Central memory CD8-positive, alpha-beta T cell (primary cell): ENCODE measurements at regions not wholly inside any gene's neighbourhood (a gene's known extent, or its start where the extent isn't known, plus 50 kb on each side); places are given as distances from the start of the nearest gene placed in this dataset.

ENCODE experiments used
- ATAC-seq: fragments of 150-1000 bp; cut with Tn5 transposase; replicated peaks from 2 replicates; pipeline ENCODE4 v1.10.0; 2022; ENCODE audit warnings: mild to moderate bottlenecking, moderate FRiP score, moderate number of reproducible peaks; ENCODE audit not compliant: poor library complexity, severe bottlenecking; ENCODE audit errors: extremely low read depth
- DNase-seq, 2 donors: peaks; one replicate each; pipeline ENCODE4 v3.0.0; 2021; ENCODE audit warnings: low spot score in 2 of 2
- H3K27ac Mint-ChIP-seq: one replicate; pipeline ENCODE4 v1.8.0; 2022; ENCODE audit warnings: low read depth, mild to moderate bottlenecking, moderate library complexity, mixed read lengths
- H3K27me3 Mint-ChIP-seq: one replicate; pipeline ENCODE4 v1.8.0; 2022; ENCODE audit warnings: mixed read lengths
- H3K36me3 Mint-ChIP-seq: one replicate; pipeline ENCODE4 v1.8.0; 2022; ENCODE audit warnings: mild to moderate bottlenecking, moderate library complexity, mixed read lengths; ENCODE audit not compliant: insufficient read depth
- H3K4me1 Mint-ChIP-seq: one replicate; pipeline ENCODE4 v1.8.0; 2022; ENCODE audit warnings: mixed read lengths
- H3K4me3 Mint-ChIP-seq: one replicate; pipeline ENCODE4 v1.8.0; 2022; ENCODE audit warnings: mild to moderate bottlenecking, moderate library complexity, mixed read lengths
- H3K9me3 Mint-ChIP-seq: one replicate; pipeline ENCODE4 v1.8.0; 2022; ENCODE audit warnings: mixed read lengths

- H3K9me3 Mint-ChIP-seq: no peaks in the 10 kb centered on the region
- H3K36me3 Mint-ChIP-seq: peaks cover 2% of the 10 kb centered on the region
- no peak overlapping the region for H3K4me3 Mint-ChIP-seq
- no peaks in the 10 kb centered on the region for H3K4me1 Mint-ChIP-seq
- ATAC-seq (no peak), DNase-seq (no peak)
- no peak overlapping the region for H3K27ac Mint-ChIP-seq
- peaks cover 59% of the 10 kb centered on the region for H3K27me3 Mint-ChIP-seq
Measured at GRCh38 chr20:21018576-21018975, 87.6 kb downstream of the LINC00237 start.

DNA sequence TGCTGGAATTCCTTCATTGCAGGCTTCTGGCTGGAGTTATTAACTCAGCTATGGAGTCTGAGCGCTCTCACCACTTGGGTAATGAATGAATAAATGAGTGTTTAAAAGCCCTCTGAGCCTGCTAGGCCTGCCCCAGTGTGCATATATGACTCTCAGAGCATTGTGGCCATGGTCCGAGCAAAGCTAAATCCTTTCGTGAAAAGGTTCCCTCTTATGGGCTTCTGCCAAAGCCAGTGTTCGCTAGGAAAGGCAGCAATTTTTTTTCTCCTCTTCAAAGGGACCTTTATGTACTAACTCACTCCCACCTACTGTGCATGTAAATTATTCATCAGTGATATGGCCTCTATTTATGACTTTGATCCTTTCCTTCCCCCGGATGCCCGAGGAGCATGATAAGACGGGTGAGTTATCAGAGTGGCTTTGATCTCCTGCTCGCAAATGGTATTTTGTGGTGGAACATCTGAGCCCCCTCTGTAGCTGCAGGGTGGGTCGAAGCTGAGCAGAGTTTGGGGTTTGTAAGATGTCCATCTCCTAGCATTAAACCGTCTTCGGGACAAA lies 88.6 kb downstream of the LINC00237 start:
- no peaks in the 10 kb centered on the region for H3K9me3 Mint-ChIP-seq
- H3K27ac Mint-ChIP-seq: no peak overlapping the region
- H3K36me3 Mint-ChIP-seq: peaks cover 2% of the 10 kb centered on the region
- ATAC-seq: no peak
- H3K4me3 Mint-ChIP-seq: no peak overlapping the region
- H3K4me1 Mint-ChIP-seq: no peaks in the 10 kb centered on the region
- DNase-seq: no peak
- peaks cover 69% of the 10 kb centered on the region for H3K27me3 Mint-ChIP-seq

- Mint-ChIP-seq H3K27me3 (peaks cover 78% of the 10 kb centered on the region), H3K4me3 (no peak overlapping the region), H3K9me3 (no peaks in the 10 kb centered on the region), H3K36me3 (peaks cover 2% of the 10 kb centered on the region), H3K4me1 (no peaks in the 10 kb centered on the region), H3K27ac (no peak overlapping the region)
- ATAC-seq (no peak), DNase-seq (no peak)
Measured at GRCh38 chr20:21016751-21017150, 89.4 kb downstream of the LINC00237 start.

- DNase-seq (no peak), ATAC-seq (no peak)
- Mint-ChIP-seq H3K36me3 (peaks cover 2% of the 10 kb centered on the region), H3K27me3 (peaks cover 66% of the 10 kb centered on the region), H3K4me1 (no peaks in the 10 kb centered on the region), H3K9me3 (no peaks in the 10 kb centered on the region), H3K27ac (no peak overlapping the region), H3K4me3 (no peak overlapping the region)
Measured at GRCh38 chr20:21014528-21014927, 91.6 kb downstream of the LINC00237 start.

DNA sequence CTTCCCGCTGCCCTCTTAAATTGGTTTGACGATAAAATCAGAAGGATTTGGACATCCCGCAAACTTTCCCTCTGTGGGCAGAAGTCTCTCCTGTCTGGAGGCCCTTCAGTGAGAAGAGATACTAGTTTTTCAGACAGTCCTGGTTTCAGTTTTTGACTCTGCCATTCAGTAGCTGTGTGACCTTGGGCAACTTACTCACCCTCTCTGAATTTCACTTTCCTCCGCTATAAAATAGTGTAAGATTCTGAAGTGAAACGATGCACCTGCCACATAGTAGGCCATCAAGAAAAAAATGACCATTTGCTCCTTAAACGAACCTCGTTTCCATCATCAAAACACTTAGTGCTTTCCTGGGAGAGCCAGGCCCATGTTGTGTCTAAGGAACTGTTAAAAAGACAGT lies 97.2 kb downstream of the LINC00237 start:
- H3K27me3 Mint-ChIP-seq: peaks cover 58% of the 10 kb centered on the region
- no peak overlapping the region for H3K27ac Mint-ChIP-seq
- DNase-seq (no peak), ATAC-seq (no peak)
- no peaks in the 10 kb centered on the region for H3K36me3 Mint-ChIP-seq
- H3K9me3 Mint-ChIP-seq: no peaks in the 10 kb centered on the region
- H3K4me1 Mint-ChIP-seq: no peaks in the 10 kb centered on the region
- no peak overlapping the region for H3K4me3 Mint-ChIP-seq

GRCh38 chr20:21006611-21007010 lies 99.5 kb downstream of the LINC00237 start:
- H3K9me3 Mint-ChIP-seq: no peaks in the 10 kb centered on the region
- H3K4me3 Mint-ChIP-seq: no peak overlapping the region
- DNase-seq (no peak), ATAC-seq (no peak)
- no peaks in the 10 kb centered on the region for H3K36me3 Mint-ChIP-seq
- H3K27ac Mint-ChIP-seq: no peak overlapping the region
- no peaks in the 10 kb centered on the region for H3K4me1 Mint-ChIP-seq
- peaks cover 50% of the 10 kb centered on the region for H3K27me3 Mint-ChIP-seq

DNA sequence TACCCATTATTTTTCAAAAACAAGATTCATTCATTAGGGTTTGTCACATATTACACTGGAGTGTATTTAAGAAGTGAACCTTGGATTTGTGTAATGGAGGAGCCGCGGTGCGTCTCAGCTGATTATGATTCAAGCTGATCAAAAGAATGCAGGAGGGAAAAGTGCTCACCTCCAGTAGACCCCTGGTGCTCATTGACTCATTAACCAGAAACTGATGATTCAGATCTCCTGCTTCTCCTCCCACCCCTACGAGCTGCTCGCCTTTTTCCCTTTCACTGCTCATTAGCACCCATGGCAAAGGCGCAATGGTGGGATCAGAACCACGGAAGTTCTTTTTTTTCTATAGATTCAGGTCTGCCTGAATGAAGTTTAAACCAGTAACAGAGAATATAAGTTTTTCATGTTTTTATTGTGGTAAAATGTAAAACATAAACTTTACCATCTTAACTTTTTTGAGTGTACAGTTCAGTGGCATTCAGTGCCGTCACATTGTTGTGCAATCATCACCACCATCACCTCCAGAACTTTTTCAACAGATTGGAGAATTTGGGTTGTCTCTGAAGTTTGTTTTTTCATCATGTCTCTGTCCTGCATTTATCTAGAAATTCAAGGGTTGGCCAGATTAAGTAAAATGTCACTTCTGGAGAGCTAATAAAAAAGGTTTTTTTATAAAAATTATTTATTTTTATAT lies 101.6 kb downstream of the LINC00237 start:
- Mint-ChIP-seq H3K4me1 (no peaks in the 10 kb centered on the region), H3K27ac (no peak overlapping the region), H3K36me3 (no peaks in the 10 kb centered on the region), H3K9me3 (no peaks in the 10 kb centered on the region), H3K4me3 (no peak overlapping the region), H3K27me3 (peaks cover 40% of the 10 kb centered on the region)
- ATAC-seq (no peak), DNase-seq (no peak)

- no peak for ATAC-seq
- Mint-ChIP-seq H3K4me1 (no peaks in the 10 kb centered on the region), H3K36me3 (no peaks in the 10 kb centered on the region), H3K9me3 (no peaks in the 10 kb centered on the region), H3K27me3 (peaks cover 39% of the 10 kb centered on the region), H3K27ac (no peak overlapping the region), H3K4me3 (no peak overlapping the region)
- DNase-seq: no peak
Measured at GRCh38 chr20:21003902-21004301, 102.3 kb downstream of the LINC00237 start.

- H3K4me3 Mint-ChIP-seq: no peak overlapping the region
- H3K9me3 Mint-ChIP-seq: no peaks in the 10 kb centered on the region
- peaks cover 40% of the 10 kb centered on the region for H3K27me3 Mint-ChIP-seq
Measured at GRCh38 chr20:21002486-21002885, 103.7 kb downstream of the LINC00237 start.

GRCh38 chr20:20993372-20993771 lies 112.8 kb downstream of the LINC00237 start:
- ATAC-seq: no peak

More at GRCh38 chr20:21002486-21002885, 103.7 kb downstream of the LINC00237 start:
- H3K4me1 Mint-ChIP-seq: no peaks in the 10 kb centered on the region
- DNase-seq (no peak), ATAC-seq (no peak)
- no peaks in the 10 kb centered on the region for H3K36me3 Mint-ChIP-seq
- no peak overlapping the region for H3K27ac Mint-ChIP-seq

GRCh38 chr20:20992686-20993360 lies 113.3 kb downstream of the LINC00237 start:
- H3K4me1 Mint-ChIP-seq: no peaks in the 10 kb centered on the region
- H3K4me3 Mint-ChIP-seq: no peak overlapping the region
- H3K27ac Mint-ChIP-seq: no peak overlapping the region
- peaks cover 62% of the 10 kb centered on the region for H3K27me3 Mint-ChIP-seq
- ATAC-seq: no peak
- H3K9me3 Mint-ChIP-seq: no peaks in the 10 kb centered on the region
- no peaks in the 10 kb centered on the region for H3K36me3 Mint-ChIP-seq
- no peak for DNase-seq

More at GRCh38 chr20:20993372-20993771, 112.8 kb downstream of the LINC00237 start:
- Mint-ChIP-seq H3K4me3 (no peak overlapping the region), H3K36me3 (no peaks in the 10 kb centered on the region), H3K9me3 (no peaks in the 10 kb centered on the region), H3K4me1 (no peaks in the 10 kb centered on the region), H3K27ac (no peak overlapping the region), H3K27me3 (peaks cover 63% of the 10 kb centered on the region)
- no peak for DNase-seq

DNA sequence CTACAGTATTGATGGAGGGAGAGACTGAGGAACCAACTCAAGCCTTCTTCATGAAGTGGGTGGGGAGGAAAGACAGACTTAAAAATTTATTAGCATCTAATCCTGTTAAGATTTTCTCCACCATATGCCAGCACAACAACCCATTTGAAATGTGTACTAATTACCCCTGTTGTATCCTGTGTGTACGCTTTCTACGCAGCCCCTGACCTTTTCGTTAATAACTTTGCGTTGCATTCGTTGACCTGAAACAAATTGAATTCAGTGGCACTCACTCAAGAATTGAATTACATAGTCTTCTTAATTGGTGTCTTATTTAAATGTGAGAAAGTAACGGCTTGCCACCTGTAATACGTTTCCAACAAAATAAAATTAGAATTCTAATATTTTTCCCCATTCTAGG lies 113.9 kb downstream of the LINC00237 start:
- no peak for ATAC-seq
- H3K36me3 Mint-ChIP-seq: no peaks in the 10 kb centered on the region
- no peak overlapping the region for H3K27ac Mint-ChIP-seq
- peaks cover 57% of the 10 kb centered on the region for H3K27me3 Mint-ChIP-seq
- no peak for DNase-seq
- H3K9me3 Mint-ChIP-seq: no peaks in the 10 kb centered on the region
- H3K4me1 Mint-ChIP-seq: no peaks in the 10 kb centered on the region
- H3K4me3 Mint-ChIP-seq: no peak overlapping the region

GRCh38 chr20:20989081-20989480 lies 117.1 kb downstream of the LINC00237 start:
- no peak overlapping the region for H3K4me3 Mint-ChIP-seq
- H3K27ac Mint-ChIP-seq: no peak overlapping the region
- H3K4me1 Mint-ChIP-seq: no peaks in the 10 kb centered on the region
- H3K9me3 Mint-ChIP-seq: no peaks in the 10 kb centered on the region
- H3K36me3 Mint-ChIP-seq: no peaks in the 10 kb centered on the region
- DNase-seq: no peak
- no peak for ATAC-seq
- peaks cover 47% of the 10 kb centered on the region for H3K27me3 Mint-ChIP-seq
